Lower lobe of right lung (tissue), 2 donors: ENCODE measurements at regions not wholly inside any gene's neighbourhood (a gene's known extent, or its start where the extent isn't known, plus 50 kb on each side); places are given as distances from the start of the nearest gene placed in this dataset.

ENCODE experiments used
- ATAC-seq, 2 donors: fragments of 200-7000 bp; cut with Tn5 transposase; one replicate each; pipeline ENCODE4 v1.9.1; 2020 to 2022; ENCODE audit warnings: mild to moderate bottlenecking in 2 of 2, moderate library complexity in 2 of 2
- DNase-seq: peaks from one replicate; pipeline ENCODE4 v3.0.0-alpha.2; 2020
- H3K27ac ChIP-seq: fragments of 200-600 bp; one replicate; pipeline ENCODE4 v1.8.0; 2022
- H3K27me3 ChIP-seq: fragments of 200-600 bp; one replicate; pipeline ENCODE4 v1.8.0; 2022; ENCODE audit warnings: low read depth
- H3K36me3 ChIP-seq: fragments of 200-600 bp; one replicate; pipeline ENCODE4 v1.8.0; 2022; ENCODE audit warnings: mild to moderate bottlenecking
- H3K4me1 ChIP-seq: fragments of 200-600 bp; one replicate; pipeline ENCODE4 v1.8.0; 2022
- H3K4me3 ChIP-seq: fragments of 200-600 bp; one replicate; pipeline ENCODE4 v1.8.0; 2022; ENCODE audit warnings: mild to moderate bottlenecking
- H3K9me3 ChIP-seq: fragments of 200-600 bp; one replicate; pipeline ENCODE4 v1.8.0; 2022
- CTCF ChIP-seq: fragments of 200-600 bp; IDR thresholded peaks from one replicate; pipeline ENCODE4 v1.8.0; 2022; ENCODE audit warnings: antibody characterized with exemption, mild to moderate bottlenecking
- intact Hi-C: fragments of 100-400 bp; cut with DNase I; formaldehyde crosslinking; loops from one replicate; pipeline ENCODE4 v1.11.0; 2022
- donor health status: DM: no; HTN: yes; CAD: no; lungs with severe emphysema.

DNA sequence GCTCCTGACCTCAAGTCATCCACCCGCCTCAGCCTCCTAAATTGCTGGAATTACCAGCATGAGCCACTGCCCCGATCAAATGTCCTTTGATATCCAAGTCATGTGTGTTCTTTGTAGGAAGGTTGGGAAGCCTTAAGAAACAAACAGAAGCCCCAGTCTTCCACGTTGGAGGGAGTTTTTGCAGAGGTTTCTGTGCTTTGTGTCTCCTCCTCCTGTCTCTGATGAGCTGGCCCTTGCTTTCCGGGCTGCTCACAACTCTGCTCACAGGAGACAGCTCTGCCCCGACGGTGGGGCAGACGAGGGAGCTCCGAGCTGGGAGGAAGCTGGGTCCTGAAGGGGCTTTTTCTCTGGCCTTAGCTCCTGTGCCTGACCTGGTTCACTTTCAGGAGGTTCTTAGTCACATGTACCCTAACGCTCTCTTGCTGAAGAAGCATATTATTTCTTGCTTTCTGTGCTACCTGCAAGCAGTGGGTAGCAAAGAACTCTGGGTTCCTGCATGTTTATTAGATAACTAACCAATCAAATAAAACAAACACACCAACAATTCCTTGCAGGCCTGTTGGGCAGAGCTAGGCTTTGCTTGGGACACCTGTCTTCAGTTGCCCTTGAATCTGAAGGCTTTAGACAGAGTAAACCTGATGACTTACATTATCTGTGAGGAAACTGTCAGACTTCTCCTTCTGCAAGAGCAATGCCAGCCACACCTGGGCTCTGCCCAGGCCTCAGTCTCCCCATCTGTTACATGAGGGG lies 52.6 kb upstream of the SMAD6 start:
- no peak overlapping the region for H3K4me3 ChIP-seq
- H3K4me1 ChIP-seq, result peaks cover 46% of the 10 kb centered on the region
- ATAC-seq (no peak), DNase-seq (no peak)
- peak overlapping the region; percentile 32 for H3K27ac ChIP-seq
- no peak for TF ChIP-seq CTCF
- H3K36me3 ChIP-seq, result no peaks in the 10 kb centered on the region
- no peaks in the 10 kb centered on the region for H3K27me3 ChIP-seq
- intact Hi-C loops, result no loop called here
- H3K9me3 ChIP-seq, result no peaks in the 10 kb centered on the region

- H3K27me3 ChIP-seq, result no peaks in the 10 kb centered on the region
- H3K27ac ChIP-seq, result peak overlapping the region; percentile 32
- no peak overlapping the region for H3K4me3 ChIP-seq
- peaks cover 55% of the 10 kb centered on the region for H3K4me1 ChIP-seq
- no peaks in the 10 kb centered on the region for H3K9me3 ChIP-seq
- no peaks in the 10 kb centered on the region for H3K36me3 ChIP-seq
- peak; percentile 79 to 86 for ATAC-seq
- intact Hi-C loops, result no loop called here
- DNase-seq, result peak; percentile 83
- TF ChIP-seq CTCF, result no peak
These were observed 51.6 kb upstream of the SMAD6 start for GRCh38 chr15:66650433-66650832.

DNA sequence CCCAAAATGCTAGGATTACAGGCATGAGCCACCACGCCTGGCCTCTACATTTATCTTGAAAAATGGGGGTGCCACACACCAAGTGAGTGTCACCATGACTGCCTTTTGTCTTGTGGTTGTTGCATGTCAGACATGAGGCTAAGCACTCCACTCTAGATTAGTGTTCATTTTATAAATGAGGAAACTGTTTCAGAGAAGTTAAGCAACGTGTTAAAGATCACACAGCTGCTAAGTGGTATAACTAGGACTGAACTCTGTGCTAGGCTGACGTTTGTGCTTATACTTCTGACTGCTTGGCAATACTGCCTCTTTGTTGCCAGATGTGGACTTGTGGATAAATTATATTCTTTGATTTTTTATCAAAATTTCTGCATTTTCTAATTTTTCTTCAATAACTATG lies 50.8 kb upstream of the SMAD6 start:
- H3K4me1 ChIP-seq, result peaks cover 52% of the 10 kb centered on the region
- DNase-seq, result no peak
- ATAC-seq, result peak; percentile 20 to 42

GRCh38 chr15:66651913-66652642 lies 50.0 kb upstream of the SMAD6 start:
- intact Hi-C loops, result no loop called here
- Histone ChIP-seq H3K4me3 (no peak overlapping the region), H3K4me1 (peaks cover 44% of the 10 kb centered on the region), H3K9me3 (no peaks in the 10 kb centered on the region), H3K36me3 (no peaks in the 10 kb centered on the region), H3K27me3 (no peaks in the 10 kb centered on the region), H3K27ac (no peak overlapping the region)
- ATAC-seq (no peak), DNase-seq (no peak)
- TF ChIP-seq CTCF, result no peak

More for the DNA sequence above, 50.8 kb upstream of the SMAD6 start:
- no peak overlapping the region for H3K4me3 ChIP-seq
- H3K27ac ChIP-seq, result peak overlapping the region; percentile 32
- no peaks in the 10 kb centered on the region for H3K36me3 ChIP-seq
- no peaks in the 10 kb centered on the region for H3K27me3 ChIP-seq
- no peak for TF ChIP-seq CTCF
- intact Hi-C loops, result no loop called here
- H3K9me3 ChIP-seq, result no peaks in the 10 kb centered on the region
